GM23248 (cell line): ENCODE measurements at regions not wholly inside any gene's neighbourhood (a gene's known extent, or its start where the extent isn't known, plus 50 kb on each side); places are given as distances from the start of the nearest gene placed in this dataset.

Source experiments
- EZH2 ChIP-seq: fragments of 200-600 bp; sonication (generic); IDR thresholded peaks from 2 replicates; pipeline ENCODE4 v1.6.1; 2018; ENCODE audit warnings: antibody characterized with exemption, mild to moderate bottlenecking; ENCODE audit not compliant: insufficient read depth, poor library complexity, severe bottlenecking
- EZH2phosphoT487 ChIP-seq: fragments of 200-600 bp; sonication (generic); IDR thresholded peaks from 2 replicates; pipeline ENCODE4 v1.6.1; 2018; ENCODE audit warnings: antibody characterized with exemption, moderate library complexity, mild to moderate bottlenecking, low read depth; ENCODE audit not compliant: insufficient read depth

- TF ChIP-seq EZH2 (no peak), EZH2phosphoT487 (no peak)
These were observed 237.5 kb downstream of the ICOS start for GRCh38 chr2:204174034-204174433.
